ENCODE measurements at regions not wholly inside any gene's neighbourhood (a gene's known extent, or its start where the extent isn't known, plus 50 kb on each side); places are given as distances from the start of the nearest gene placed in this dataset.

GRCh38 chr12:16920451-16920850, 314.5 kb upstream of the LMO3 start:
- TF ChIP-seq EP300 (IDR thresholded peaks at IDR 0.05) (no peak), CTCF (IDR thresholded peaks at IDR 0.05) (no peak), REST (IDR thresholded peaks at IDR 0.05) (no peak)
